ENCODE measurements at regions not wholly inside any gene's neighbourhood (a gene's known extent, or its start where the extent isn't known, plus 50 kb on each side); places are given as distances from the start of the nearest gene placed in this dataset.
"Not testable (repeated sequence)": the region's sequence is repeated elsewhere in the genome, so short reads cannot be mapped to it uniquely, and the experiment has no call there.

DNA sequence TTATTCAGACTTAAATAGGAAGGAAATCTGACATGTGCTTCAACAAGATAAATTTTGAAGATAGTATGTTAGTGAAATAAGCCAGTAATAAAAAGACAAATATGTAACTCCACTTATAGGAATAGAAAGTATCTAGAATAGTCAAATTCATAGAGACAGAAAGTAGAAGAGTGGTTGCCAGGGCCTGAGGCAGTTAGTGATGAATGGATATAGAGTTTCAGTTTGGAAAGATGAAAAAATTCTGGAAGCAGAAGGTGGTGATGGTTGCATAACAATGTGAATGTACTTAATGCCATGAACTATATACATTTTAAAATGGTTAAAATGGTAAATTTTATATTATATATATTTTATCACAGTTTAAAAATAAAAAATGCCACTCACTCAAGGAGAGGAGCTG is 54.3 kb downstream of the HAND2 start:
- no peak overlapping the region for H3K9ac ChIP-seq (ENCODE audit: low read length)
- no peak overlapping the region for H3K27ac ChIP-seq (ENCODE audit: low read depth, low read length)
- no peaks in the 10 kb centered on the region for H3K36me3 ChIP-seq (ENCODE audit: control insufficient read depth, insufficient read depth, low read length)
- no peak overlapping the region for H3K4me3 ChIP-seq (ENCODE audit: low read length)
- no peaks in the 10 kb centered on the region for H3K4me1 ChIP-seq (ENCODE audit: control insufficient read depth, insufficient read depth, low read length)
- H3K27me3 ChIP-seq (ENCODE audit: control insufficient read depth, insufficient read depth, low read length): no peaks in the 10 kb centered on the region

DNA sequence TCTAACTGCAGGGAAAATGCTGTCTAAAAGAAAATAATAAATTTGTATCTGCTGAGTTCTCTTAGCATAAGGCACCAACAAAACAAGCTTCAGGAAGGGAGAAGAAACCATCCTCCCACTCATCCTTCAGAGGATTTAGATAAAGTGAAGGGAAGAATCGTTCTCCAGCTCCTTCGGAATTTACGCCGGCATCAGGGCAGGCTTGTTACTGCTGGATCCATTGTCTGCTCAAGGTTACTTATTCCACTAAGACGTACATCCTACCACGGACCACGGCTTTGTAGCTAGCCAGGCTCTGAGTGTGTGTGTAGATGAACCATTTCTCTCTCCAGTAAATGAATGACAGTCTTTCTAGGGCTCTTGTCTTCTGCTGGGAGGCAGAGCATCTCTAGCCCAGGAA is 60.4 kb downstream of the HAND2 start:
- no peaks in the 10 kb centered on the region for H3K4me1 ChIP-seq (ENCODE audit: control insufficient read depth, insufficient read depth, low read length)
- no peak overlapping the region for H3K9ac ChIP-seq (ENCODE audit: low read length)
- no peaks in the 10 kb centered on the region for H3K36me3 ChIP-seq (ENCODE audit: control insufficient read depth, insufficient read depth, low read length)
- no peaks in the 10 kb centered on the region for H3K27me3 ChIP-seq (ENCODE audit: control insufficient read depth, insufficient read depth, low read length)
- no peak overlapping the region for H3K4me3 ChIP-seq (ENCODE audit: low read length)
- H3K27ac ChIP-seq (ENCODE audit: low read depth, low read length): no peak overlapping the region

DNA sequence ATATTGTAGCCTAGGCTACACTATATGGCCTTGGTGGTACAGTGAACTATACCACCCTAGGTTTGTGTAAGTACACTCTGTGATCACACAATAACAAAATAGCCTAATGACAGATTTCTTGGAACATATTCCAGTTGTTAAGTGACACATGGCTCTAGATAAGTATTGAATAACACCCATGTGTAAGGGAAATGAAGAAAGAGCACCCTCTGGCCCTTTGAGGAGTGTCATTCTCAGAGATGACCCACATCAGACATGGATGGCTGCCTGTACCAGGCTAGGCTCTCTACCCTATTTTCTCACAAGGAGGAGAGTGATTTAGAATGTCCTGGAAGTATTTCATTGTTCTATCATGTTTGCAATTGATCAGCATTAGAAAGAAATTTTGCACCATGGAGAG is 61.7 kb downstream of the HAND2 start:
- Histone ChIP-seq H3K4me3 (ENCODE audit: low read length) (no peak overlapping the region), H3K27ac (ENCODE audit: low read depth, low read length) (no peak overlapping the region), H3K9ac (ENCODE audit: low read length) (no peak overlapping the region), H3K27me3 (ENCODE audit: control insufficient read depth, insufficient read depth, low read length) (no peaks in the 10 kb centered on the region), H3K36me3 (ENCODE audit: control insufficient read depth, insufficient read depth, low read length) (no peaks in the 10 kb centered on the region), H3K4me1 (ENCODE audit: control insufficient read depth, insufficient read depth, low read length) (no peaks in the 10 kb centered on the region)

DNA sequence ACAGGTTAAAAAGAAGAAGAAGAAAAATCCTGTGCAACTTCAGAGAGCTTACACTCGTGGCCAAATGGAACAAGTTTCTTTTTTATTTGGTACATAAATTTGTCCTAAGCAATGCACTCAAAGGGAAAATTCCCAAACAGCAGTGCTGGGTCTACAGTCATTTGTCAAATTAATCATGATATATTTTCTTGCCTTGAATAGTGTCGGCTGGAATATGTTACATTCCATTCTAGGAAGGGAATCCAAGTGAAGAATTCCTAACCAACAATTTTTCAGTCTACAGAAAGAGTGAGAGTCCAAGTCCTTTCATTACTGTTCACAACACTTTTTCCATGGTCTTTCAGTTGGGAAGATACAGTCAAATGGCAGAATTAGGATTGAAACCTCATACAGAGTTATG is 63.9 kb downstream of the HAND2 start:
- H3K27ac ChIP-seq (ENCODE audit: low read depth, low read length): no peak overlapping the region
- no peak overlapping the region for H3K9ac ChIP-seq (ENCODE audit: low read length)

DNA sequence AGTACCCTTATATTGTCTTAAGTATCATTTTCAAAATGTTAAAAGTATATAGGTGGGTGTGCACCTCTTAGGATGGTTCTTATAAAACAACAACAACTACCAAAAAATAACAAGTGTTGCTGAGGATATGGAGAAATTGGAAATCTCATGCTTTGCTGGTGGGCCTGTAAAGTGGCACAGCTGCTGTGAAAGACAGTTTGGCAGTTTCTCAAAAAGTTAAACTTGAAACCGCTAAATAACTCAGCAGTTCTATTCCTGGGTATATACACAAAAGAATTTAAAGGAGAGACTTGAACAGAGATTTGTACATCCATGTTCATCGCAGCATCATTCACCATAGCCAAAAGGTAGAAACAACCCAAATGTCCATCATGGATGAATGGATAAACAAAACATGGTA is 65.5 kb downstream of the HAND2 start:
- no peak overlapping the region for H3K27ac ChIP-seq (ENCODE audit: low read depth, low read length)
- no peak overlapping the region for H3K9ac ChIP-seq (ENCODE audit: low read length)
- H3K36me3 ChIP-seq (ENCODE audit: control insufficient read depth, insufficient read depth, low read length): no peaks in the 10 kb centered on the region
- no peak overlapping the region for H3K4me3 ChIP-seq (ENCODE audit: low read length)
- no peaks in the 10 kb centered on the region for H3K27me3 ChIP-seq (ENCODE audit: control insufficient read depth, insufficient read depth, low read length)
- no peaks in the 10 kb centered on the region for H3K4me1 ChIP-seq (ENCODE audit: control insufficient read depth, insufficient read depth, low read length)

More for the DNA sequence above, 63.9 kb downstream of the HAND2 start:
- Histone ChIP-seq H3K4me3 (ENCODE audit: low read length) (no peak overlapping the region), H3K4me1 (ENCODE audit: control insufficient read depth, insufficient read depth, low read length) (no peaks in the 10 kb centered on the region), H3K36me3 (ENCODE audit: control insufficient read depth, insufficient read depth, low read length) (no peaks in the 10 kb centered on the region), H3K27me3 (ENCODE audit: control insufficient read depth, insufficient read depth, low read length) (no peaks in the 10 kb centered on the region)

DNA sequence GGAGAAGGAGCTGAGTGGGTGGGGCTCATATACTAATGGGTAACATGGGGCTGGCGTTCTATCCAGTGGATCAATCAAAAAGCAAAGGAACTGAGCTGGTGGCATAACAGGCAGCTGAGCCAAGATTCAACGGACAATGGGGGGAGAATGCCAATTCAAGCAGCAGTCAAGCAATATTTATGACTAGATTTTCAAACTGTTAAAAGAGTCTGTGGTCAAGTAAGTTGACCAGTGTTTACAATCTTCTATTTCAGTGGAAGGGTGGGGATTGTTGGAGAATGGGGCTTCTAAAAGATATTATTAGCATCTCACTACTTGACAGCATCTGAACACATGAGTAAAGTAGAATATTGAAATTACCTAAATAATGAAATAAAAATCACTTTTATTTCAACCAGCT is 64.9 kb upstream of the SCRG1 start:
- H3K4me3 ChIP-seq (ENCODE audit: low read length): no peak overlapping the region
- H3K27ac ChIP-seq (ENCODE audit: low read depth, low read length): no peak overlapping the region
- no peaks in the 10 kb centered on the region for H3K4me1 ChIP-seq (ENCODE audit: control insufficient read depth, insufficient read depth, low read length)
- H3K9ac ChIP-seq (ENCODE audit: low read length): no peak overlapping the region
- no peaks in the 10 kb centered on the region for H3K27me3 ChIP-seq (ENCODE audit: control insufficient read depth, insufficient read depth, low read length)
- no peaks in the 10 kb centered on the region for H3K36me3 ChIP-seq (ENCODE audit: control insufficient read depth, insufficient read depth, low read length)

DNA sequence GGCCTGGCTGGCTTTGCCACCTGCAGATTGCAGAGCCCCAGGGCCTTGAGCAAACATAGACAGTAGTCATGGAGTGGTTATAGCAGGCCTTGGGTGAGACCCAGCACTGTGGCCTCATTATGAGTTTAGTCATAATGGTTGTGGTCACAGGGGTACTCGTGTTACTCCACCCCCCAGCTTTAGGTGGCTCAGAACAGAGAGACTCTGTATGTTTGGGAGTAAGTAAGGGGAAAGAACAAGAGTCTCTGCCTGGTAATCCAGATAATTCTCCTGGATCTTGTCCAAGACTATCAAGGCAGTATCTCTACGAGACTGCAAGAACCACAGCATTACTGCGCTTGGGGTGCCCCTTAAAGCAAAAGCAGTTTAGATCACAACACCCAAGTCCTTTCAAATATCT is 62.3 kb upstream of the SCRG1 start:
- Histone ChIP-seq H3K27me3 (ENCODE audit: control insufficient read depth, insufficient read depth, low read length) (no peaks in the 10 kb centered on the region), H3K4me3 (ENCODE audit: low read length) (no peak overlapping the region), H3K36me3 (ENCODE audit: control insufficient read depth, insufficient read depth, low read length) (no peaks in the 10 kb centered on the region), H3K9ac (ENCODE audit: low read length) (no peak overlapping the region), H3K4me1 (ENCODE audit: control insufficient read depth, insufficient read depth, low read length) (no peaks in the 10 kb centered on the region), H3K27ac (ENCODE audit: low read depth, low read length) (no peak overlapping the region)

DNA sequence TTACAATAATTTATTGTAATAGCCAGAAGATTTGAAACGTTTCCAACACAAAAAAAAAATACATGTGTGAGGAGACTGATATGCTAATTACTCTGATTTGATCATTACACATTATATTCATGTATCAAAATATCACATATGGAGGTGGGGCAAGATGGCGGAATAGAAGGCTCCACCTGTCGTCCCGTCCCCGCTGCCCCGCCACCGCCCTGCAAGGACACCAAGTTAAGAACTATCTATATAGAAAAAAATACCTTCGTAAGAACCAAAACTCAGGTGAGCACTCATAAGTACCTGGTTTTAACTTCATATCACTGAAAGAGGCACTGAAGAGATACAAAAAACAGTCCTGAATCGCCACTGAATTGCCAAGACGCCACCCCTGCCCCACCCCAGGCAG is 60.9 kb upstream of the SCRG1 start:
- H3K4me1 ChIP-seq (ENCODE audit: control insufficient read depth, insufficient read depth, low read length): no peaks in the 10 kb centered on the region
- H3K9ac ChIP-seq (ENCODE audit: low read length): no peak overlapping the region
- H3K36me3 ChIP-seq (ENCODE audit: control insufficient read depth, insufficient read depth, low read length): no peaks in the 10 kb centered on the region
- no peak overlapping the region for H3K27ac ChIP-seq (ENCODE audit: low read depth, low read length)
- H3K4me3 ChIP-seq (ENCODE audit: low read length): no peak overlapping the region
- H3K27me3 ChIP-seq (ENCODE audit: control insufficient read depth, insufficient read depth, low read length): no peaks in the 10 kb centered on the region

DNA sequence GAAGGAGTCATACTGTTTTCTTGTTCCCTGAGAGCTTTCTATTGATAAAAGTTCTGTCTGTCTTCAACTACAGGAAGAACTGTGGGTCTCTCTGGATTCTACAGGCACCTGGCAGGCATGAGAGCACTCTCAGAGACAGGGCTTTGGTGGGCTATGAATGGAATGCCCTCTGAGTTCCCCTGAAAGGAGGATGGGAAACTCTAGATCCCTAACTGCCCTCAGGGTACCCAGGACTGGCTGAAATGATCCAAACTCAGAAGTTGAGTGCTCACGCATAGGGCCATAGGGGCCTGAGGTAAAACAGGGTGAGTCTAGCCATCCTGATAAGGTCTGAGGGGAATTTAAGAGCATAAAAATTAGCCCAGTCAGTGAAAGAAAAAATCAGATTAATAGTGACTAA is 59.0 kb upstream of the SCRG1 start:
- Histone ChIP-seq H3K4me3 (ENCODE audit: low read length) (no peak overlapping the region), H3K36me3 (ENCODE audit: control insufficient read depth, insufficient read depth, low read length) (no peaks in the 10 kb centered on the region), H3K27me3 (ENCODE audit: control insufficient read depth, insufficient read depth, low read length) (no peaks in the 10 kb centered on the region), H3K9ac (ENCODE audit: low read length) (no peak overlapping the region), H3K4me1 (ENCODE audit: control insufficient read depth, insufficient read depth, low read length) (no peaks in the 10 kb centered on the region), H3K27ac (ENCODE audit: low read depth, low read length) (no peak overlapping the region)

DNA sequence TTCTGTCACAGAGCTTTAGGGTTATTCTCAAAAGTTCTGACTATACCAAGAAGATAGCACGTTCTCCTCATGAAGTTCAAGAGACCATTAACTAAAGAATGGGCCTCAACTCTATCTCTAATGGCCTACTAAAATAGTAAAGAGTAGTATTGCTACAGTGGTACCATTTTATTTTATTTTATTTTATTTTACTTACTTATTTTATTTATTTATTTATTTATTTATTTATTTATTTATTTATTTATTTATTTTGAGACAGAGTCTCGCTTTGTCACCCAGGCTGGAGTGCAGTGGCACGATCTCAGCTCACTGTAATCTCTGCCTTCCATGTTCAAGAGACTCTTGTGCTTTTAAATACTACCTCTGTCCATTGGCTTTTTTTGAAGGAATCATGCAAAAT is 52.5 kb upstream of the SCRG1 start:
- H3K36me3 ChIP-seq (ENCODE audit: control insufficient read depth, insufficient read depth, low read length); H3K27ac ChIP-seq (ENCODE audit: low read depth, low read length); H3K27me3 ChIP-seq (ENCODE audit: control insufficient read depth, insufficient read depth, low read length); H3K9ac ChIP-seq (ENCODE audit: low read length); H3K4me3 ChIP-seq (ENCODE audit: low read length): not testable (repeated sequence)
- peaks cover 12% of the 10 kb centered on the region for H3K4me1 ChIP-seq (ENCODE audit: control insufficient read depth, insufficient read depth, low read length)

DNA sequence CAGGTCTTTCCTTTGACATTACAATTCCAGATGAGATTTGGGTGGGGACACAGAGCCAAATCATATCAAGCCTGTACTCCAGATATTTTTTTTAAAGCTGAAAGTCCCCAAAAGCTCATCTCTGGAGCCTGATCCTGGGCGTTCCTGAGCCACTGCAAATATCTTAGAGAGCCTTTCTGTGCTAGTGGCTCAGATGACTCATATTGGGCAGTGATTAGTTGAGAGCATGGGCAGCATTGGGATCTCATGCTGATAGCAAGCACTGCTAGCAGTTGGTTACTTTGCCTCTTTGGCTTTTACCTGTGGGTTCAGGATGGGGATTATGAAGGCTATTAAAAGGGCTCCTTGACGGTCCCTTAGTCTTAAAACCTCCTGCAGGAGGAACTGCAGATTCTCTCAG is 51.4 kb upstream of the SCRG1 start:
- Histone ChIP-seq H3K9ac (ENCODE audit: low read length) (no peak overlapping the region), H3K36me3 (ENCODE audit: control insufficient read depth, insufficient read depth, low read length) (no peaks in the 10 kb centered on the region), H3K27ac (ENCODE audit: low read depth, low read length) (no peak overlapping the region), H3K27me3 (ENCODE audit: control insufficient read depth, insufficient read depth, low read length) (no peaks in the 10 kb centered on the region), H3K4me1 (ENCODE audit: control insufficient read depth, insufficient read depth, low read length) (peaks cover 12% of the 10 kb centered on the region), H3K4me3 (ENCODE audit: low read length) (no peak overlapping the region)

DNA sequence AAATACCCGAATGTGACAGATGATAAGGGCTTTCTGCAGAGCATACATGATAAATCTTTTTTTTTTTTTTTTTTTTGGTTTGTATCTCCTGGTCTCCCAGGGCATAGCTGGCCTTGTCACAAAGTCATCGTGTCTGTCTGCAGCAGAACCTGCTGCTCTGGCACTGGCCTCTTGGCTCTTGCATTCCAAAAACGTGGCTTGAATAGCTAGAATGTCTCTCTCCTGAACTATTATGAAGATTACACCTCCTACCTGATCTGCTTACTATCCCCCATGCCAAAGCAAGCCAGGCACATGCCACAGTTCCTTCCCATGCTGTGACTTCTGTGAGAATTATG is 50.4 kb upstream of the SCRG1 start:
- Histone ChIP-seq H3K9ac (ENCODE audit: low read length) (no peak overlapping the region), H3K27ac (ENCODE audit: low read depth, low read length) (peak overlapping the region; percentile 53), H3K4me1 (ENCODE audit: control insufficient read depth, insufficient read depth, low read length) (peaks cover 12% of the 10 kb centered on the region), H3K4me3 (ENCODE audit: low read length) (no peak overlapping the region), H3K27me3 (ENCODE audit: control insufficient read depth, insufficient read depth, low read length) (no peaks in the 10 kb centered on the region), H3K36me3 (ENCODE audit: control insufficient read depth, insufficient read depth, low read length) (no peaks in the 10 kb centered on the region)

DNA sequence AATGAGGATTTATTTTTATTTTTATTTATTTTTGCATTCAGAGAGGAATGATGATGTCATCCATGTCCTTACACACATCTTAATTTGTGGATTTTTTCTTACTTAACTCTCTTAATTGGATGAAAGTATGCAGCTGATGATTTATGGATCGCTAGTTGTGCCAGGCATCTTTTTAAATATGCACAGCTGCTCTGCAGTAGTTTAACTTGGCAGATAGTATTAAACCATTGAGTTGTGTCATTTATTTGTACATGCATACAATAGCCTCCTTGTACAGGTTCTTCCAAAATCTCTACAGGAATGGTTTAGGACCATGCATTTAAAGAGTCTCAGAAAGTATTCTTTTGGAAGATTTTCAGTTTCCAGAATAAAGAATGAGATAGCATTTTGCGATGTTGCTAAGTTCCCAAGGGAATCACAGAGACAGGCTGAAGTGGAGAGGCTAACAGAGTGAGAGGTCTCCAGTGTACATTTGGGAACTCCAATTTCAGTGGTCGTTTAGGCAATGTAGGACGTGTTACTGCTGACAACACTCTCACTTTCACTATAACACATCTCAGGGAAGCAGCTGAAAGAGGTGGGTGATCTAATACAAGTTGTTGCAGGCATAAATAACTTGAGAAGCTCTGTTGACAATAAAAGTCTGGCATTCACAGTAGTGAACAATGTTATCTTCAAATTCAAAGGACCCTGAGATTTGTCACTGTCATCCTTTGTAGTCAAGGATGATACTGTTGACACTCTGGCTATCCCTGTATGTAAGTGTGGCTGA is 49.9 kb upstream of the SCRG1 start:
- peak overlapping the region; percentile 53 for H3K27ac ChIP-seq (ENCODE audit: low read depth, low read length)
- H3K4me3 ChIP-seq (ENCODE audit: low read length): peak overlapping the region; percentile 2
- peaks cover 12% of the 10 kb centered on the region for H3K4me1 ChIP-seq (ENCODE audit: control insufficient read depth, insufficient read depth, low read length)
- no peaks in the 10 kb centered on the region for H3K36me3 ChIP-seq (ENCODE audit: control insufficient read depth, insufficient read depth, low read length)
- no peaks in the 10 kb centered on the region for H3K27me3 ChIP-seq (ENCODE audit: control insufficient read depth, insufficient read depth, low read length)
- H3K9ac ChIP-seq (ENCODE audit: low read length): no peak overlapping the region
